Muscle of leg (tissue), 3 donors: ENCODE measurements at regions not wholly inside any gene's neighbourhood (a gene's known extent, or its start where the extent isn't known, plus 50 kb on each side); places are given as distances from the start of the nearest gene placed in this dataset.
"Not testable (repeated sequence)": the region's sequence is repeated elsewhere in the genome, so short reads cannot be mapped to it uniquely, and the experiment has no call there.

Source experiments
- DNase-seq: peaks from one replicate; pipeline ENCODE4 v3.0.0; 2013
- H3K27ac ChIP-seq: one replicate; pipeline ENCODE4 v1.5.1; 2013; ENCODE audit warnings: mild to moderate bottlenecking, low read length, control low read depth
- H3K27me3 ChIP-seq: one replicate; pipeline ENCODE4 v1.6.1; 2013; ENCODE audit warnings: low read length; ENCODE audit not compliant: control insufficient read depth, insufficient read depth
- H3K36me3 ChIP-seq: one replicate; pipeline ENCODE4 v1.6.1; 2013; ENCODE audit warnings: low read length; ENCODE audit not compliant: control insufficient read depth, insufficient read depth
- H3K4me1 ChIP-seq: one replicate; pipeline ENCODE4 v1.6.1; 2013; ENCODE audit warnings: low read length; ENCODE audit not compliant: control insufficient read depth, insufficient read depth
- H3K4me3 ChIP-seq: one replicate; pipeline ENCODE4 v1.5.1; 2013; ENCODE audit warnings: low read length, control low read depth
- H3K9me3 ChIP-seq: replicated peaks from 2 replicates; pipeline ENCODE4 v1.6.1; 2013; ENCODE audit warnings: low read depth, low read length; ENCODE audit not compliant: control insufficient read depth
- WGBS: methylation state at CpG from one replicate; pipeline ENCODE4 v1.1.5; 2013; ENCODE audit warnings: missing lambda C conversion rate; ENCODE audit not compliant: insufficient coverage; 5-methylcytosine and 5-hydroxymethylcytosine counted together

DNA sequence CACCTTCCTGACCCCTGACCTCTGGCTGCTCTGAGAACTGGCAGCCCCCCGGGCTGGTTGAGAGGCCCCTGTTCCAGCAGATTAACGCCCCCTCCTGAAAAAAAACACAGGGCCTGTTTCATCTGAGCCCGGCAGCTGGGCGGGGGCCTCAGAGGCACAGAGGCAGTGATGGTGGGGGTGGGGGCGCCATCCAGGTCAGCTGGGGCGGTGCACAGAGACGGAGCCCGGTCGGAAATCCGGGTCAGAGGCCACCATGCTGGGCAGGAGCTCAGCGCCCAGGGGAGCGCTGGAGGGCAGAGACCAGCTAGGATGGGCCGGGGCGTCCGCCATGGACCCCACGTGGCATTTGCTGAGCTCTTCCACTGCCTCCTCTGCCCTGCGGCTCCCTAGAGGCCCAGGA is 68.0 kb downstream of the UNCX start:
- no peaks in the 10 kb centered on the region for H3K36me3 ChIP-seq
- H3K4me1 ChIP-seq, result peaks cover 14% of the 10 kb centered on the region
- no peak for DNase-seq
- no peak overlapping the region for H3K27ac ChIP-seq
- H3K4me3 ChIP-seq, result no peak overlapping the region
- peaks cover 75% of the 10 kb centered on the region for H3K27me3 ChIP-seq
- 46% methylated on average over 13 of the region's 17 CpGs for WGBS
- no peaks in the 10 kb centered on the region for H3K9me3 ChIP-seq

DNA sequence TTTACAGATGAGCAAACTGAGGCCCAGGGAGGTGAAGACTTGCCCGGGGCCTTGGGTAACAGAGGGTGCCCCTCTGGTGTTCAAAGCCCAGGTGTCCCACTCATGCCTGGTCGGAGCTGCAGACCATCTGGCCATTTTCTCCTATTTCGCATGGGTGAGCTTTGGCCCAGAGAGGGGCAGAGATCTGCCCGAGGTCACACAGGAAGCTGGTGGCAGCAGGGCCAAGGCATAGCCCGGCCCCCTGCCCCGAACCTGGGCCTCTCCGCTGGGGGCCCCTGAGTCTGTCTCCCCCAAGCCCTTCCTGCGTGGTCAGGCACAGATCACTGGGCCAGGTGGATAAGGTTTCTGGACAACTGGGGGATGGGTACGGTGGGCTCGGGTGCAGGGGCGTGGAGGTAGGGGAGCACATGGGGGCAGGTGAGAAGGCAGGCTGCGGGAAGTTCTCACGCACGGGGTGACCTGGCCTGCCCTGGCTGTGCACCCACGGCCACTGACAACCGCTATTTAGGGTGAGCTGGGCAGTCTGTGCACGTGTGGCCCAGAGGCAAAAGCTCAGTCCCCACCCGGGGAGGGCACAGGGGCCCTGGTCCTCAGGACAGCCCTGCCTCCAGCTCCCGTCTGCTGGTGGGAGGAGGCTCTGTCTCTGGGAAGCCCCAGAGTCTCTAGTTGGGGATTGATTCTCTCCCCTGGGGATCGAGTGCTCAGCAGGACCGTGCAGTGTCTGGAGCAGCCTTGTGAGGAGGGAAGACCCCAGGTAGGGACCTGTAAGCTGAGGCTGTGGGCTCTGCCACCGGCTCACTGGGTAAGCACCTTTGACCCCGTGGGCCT is 68.6 kb downstream of the UNCX start:
- no peak for DNase-seq
- Histone ChIP-seq H3K36me3 (no peaks in the 10 kb centered on the region), H3K27me3 (peaks cover 68% of the 10 kb centered on the region), H3K4me1 (peaks cover 14% of the 10 kb centered on the region), H3K27ac (no peak overlapping the region), H3K4me3 (no peak overlapping the region), H3K9me3 (no peaks in the 10 kb centered on the region)
- WGBS, result 42% methylated on average over 19 of the region's 23 CpGs

DNA sequence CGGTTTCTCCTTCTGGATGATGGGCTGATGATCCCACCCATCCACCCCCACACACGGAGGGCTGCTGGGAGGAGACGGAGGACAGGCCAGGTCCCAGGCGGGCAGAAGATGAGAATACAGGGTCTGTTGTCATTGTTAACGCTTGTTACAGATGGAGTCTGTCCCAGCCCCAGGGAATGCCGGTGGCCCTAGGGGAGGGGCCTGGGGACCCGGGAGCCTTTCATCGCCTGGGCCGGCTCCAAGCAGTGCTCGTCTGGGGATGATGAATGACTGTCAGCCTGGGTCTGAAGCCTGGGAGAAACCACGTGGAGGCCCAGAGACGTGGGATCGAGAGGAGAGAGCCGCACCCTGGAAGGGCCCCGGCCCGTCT is 69.2 kb downstream of the UNCX start:
- H3K27me3 ChIP-seq, result peaks cover 62% of the 10 kb centered on the region
- H3K27ac ChIP-seq, result no peak overlapping the region
- no peaks in the 10 kb centered on the region for H3K9me3 ChIP-seq
- peaks cover 12% of the 10 kb centered on the region for H3K4me1 ChIP-seq
- no CpG with 5 or more reads among the region's 16 CpGs for WGBS
- H3K36me3 ChIP-seq, result no peaks in the 10 kb centered on the region
- no peak for DNase-seq
- no peak overlapping the region for H3K4me3 ChIP-seq

DNA sequence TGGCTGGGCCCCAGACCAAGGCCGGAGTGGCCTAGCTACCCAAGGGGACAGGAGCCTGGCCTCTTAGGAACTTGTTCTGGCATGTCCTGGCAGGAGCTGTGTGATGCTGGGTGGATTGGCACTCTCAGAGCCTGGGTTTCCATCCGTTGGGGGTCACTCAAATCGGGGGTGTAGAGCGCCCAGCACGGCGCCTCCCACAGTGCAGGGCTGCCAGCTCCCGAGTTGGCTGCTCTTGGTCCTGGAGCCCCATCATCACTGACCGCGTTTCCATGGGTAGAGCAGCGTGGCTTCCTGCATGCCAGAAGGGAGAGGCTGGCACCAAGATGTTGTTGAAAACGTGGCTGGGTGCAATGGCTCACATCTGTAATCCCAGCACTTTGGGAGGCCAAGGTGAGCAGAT is 70.3 kb downstream of the UNCX start:
- H3K4me1 ChIP-seq, result peaks cover 6% of the 10 kb centered on the region
- 87% methylated on average over 10 of the region's 11 CpGs for WGBS
- no peak overlapping the region for H3K4me3 ChIP-seq
- DNase-seq, result no peak
- no peak overlapping the region for H3K27ac ChIP-seq
- no peaks in the 10 kb centered on the region for H3K36me3 ChIP-seq
- peaks cover 57% of the 10 kb centered on the region for H3K27me3 ChIP-seq
- no peaks in the 10 kb centered on the region for H3K9me3 ChIP-seq

DNA sequence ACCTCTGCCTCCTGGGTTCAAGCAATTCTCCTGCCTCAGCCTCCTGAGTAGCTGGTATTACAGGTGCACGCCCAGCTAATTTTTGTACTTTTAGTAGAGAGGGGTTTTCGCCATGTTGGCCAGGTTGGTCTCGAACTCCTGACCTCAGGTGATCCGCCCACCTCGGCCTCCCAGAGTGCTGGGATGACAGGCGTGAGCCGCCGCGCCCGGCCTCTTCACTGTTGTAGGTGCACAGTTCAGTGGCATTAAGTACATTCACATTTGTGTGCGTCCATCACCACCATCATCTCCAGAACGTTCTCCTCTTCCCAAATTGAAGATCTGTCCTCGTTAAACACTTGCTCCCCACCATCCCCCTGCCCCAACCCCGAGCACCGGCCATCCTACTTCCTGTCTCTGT is 71.3 kb downstream of the UNCX start:
- H3K9me3 ChIP-seq, H3K36me3 ChIP-seq, DNase-seq, H3K27ac ChIP-seq, H3K4me1 ChIP-seq, H3K4me3 ChIP-seq: not testable (repeated sequence)
- 93% methylated on average over 10 of the region's 15 CpGs for whole genome bisulfite sequencing
- peaks cover 46% of the 10 kb centered on the region for H3K27me3 ChIP-seq

DNA sequence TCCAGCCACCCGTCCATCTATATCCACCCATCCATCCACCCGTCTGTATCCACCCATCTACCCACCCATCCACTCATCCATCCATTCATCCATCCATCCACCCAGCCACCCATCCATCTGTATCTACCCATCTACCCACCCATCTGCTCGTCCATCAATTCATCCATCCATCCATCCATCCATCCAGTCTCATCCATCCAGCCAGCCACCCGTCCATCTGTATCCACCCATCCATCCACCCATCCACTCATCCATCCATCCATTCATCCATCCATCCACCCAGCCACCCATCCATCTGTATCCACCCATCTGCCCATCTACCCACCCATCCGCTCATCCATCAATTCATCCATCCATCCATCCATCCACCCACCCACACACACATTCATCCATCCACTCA is 73.2 kb downstream of the UNCX start:
- Histone ChIP-seq H3K4me1 (no peaks in the 10 kb centered on the region), H3K4me3 (no peak overlapping the region), H3K27me3 (peaks cover 30% of the 10 kb centered on the region), H3K9me3 (no peaks in the 10 kb centered on the region), H3K27ac (no peak overlapping the region), H3K36me3 (no peaks in the 10 kb centered on the region)
- 90% methylated on average over 5 of the region's 5 CpGs for WGBS
- DNase-seq, result no peak

DNA sequence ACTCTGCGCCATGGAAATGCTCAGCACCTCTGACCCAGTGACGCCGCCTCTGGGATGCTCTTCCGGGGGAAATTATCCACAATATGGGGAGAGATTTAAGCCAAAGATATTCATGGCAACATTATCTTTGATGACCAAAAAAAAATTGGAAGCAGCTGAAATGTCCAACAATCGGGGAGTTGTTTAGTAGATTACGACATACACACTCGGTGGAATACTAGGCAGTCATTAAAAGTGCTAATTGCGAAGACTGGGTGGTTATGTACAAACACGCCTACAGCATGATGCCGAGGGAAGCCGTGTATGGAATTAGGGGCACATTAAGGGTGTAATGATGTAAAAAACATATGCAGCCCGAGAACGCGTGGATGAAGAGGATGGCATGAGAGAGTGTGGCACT is 75.2 kb downstream of the UNCX start:
- Histone ChIP-seq H3K36me3 (no peaks in the 10 kb centered on the region), H3K27me3 (peaks cover 21% of the 10 kb centered on the region), H3K9me3 (peaks cover 2% of the 10 kb centered on the region), H3K27ac (no peak overlapping the region), H3K4me3 (no peak overlapping the region), H3K4me1 (peaks cover 12% of the 10 kb centered on the region)
- 94% methylated on average over 11 of the region's 14 CpGs for WGBS
- DNase-seq, result no peak

DNA sequence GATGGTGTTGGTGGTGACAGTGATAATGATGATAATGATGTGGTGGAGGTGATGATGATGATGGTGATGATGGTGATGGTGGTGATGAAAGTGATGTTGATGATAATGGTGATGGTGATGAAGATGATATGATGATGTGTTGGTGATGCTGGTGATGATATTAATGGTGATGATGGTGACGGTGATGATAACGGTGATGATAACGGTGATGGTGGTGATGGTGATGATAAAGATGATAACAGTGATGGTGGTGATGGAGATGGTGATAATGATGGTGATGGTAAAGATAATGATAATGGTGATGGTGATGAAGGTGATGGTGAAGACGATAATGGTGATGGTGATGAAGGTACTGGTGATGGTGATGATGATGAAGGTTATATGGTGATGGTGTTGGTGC is 76.6 kb downstream of the UNCX start:
- Histone ChIP-seq H3K4me1 (peaks cover 17% of the 10 kb centered on the region), H3K9me3 (peaks cover 2% of the 10 kb centered on the region), H3K27me3 (peaks cover 20% of the 10 kb centered on the region), H3K4me3 (no peak overlapping the region), H3K36me3 (no peaks in the 10 kb centered on the region), H3K27ac (no peak overlapping the region)
- WGBS, result 96% methylated on average over 4 of the region's 4 CpGs
- DNase-seq, result no peak

DNA sequence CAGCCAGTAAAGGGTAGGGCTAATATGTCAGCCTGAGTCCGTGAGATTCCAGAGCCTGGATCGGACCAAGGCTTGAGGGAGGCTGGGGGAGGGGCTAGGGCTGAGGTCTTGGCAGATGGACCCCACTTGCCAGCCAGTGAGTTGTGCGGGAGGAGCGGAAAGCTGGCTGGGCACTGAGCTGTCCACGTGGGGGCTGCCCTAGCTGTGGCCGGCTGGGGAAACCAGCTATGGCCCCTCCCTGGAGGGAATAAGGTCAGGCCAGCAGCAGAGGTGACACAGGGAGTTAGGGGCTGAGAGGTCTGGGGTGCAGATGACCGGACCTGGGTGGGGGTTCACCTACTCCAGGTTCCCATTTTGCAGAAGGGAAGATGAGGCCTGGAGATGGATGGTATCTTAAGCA is 77.3 kb downstream of the UNCX start:
- Histone ChIP-seq H3K9me3 (peaks cover 2% of the 10 kb centered on the region), H3K36me3 (no peaks in the 10 kb centered on the region), H3K27me3 (peaks cover 13% of the 10 kb centered on the region), H3K4me1 (peaks cover 18% of the 10 kb centered on the region), H3K4me3 (no peak overlapping the region), H3K27ac (no peak overlapping the region)
- no peak for DNase-seq
- WGBS, result 68% methylated on average over 5 of the region's 7 CpGs

DNA sequence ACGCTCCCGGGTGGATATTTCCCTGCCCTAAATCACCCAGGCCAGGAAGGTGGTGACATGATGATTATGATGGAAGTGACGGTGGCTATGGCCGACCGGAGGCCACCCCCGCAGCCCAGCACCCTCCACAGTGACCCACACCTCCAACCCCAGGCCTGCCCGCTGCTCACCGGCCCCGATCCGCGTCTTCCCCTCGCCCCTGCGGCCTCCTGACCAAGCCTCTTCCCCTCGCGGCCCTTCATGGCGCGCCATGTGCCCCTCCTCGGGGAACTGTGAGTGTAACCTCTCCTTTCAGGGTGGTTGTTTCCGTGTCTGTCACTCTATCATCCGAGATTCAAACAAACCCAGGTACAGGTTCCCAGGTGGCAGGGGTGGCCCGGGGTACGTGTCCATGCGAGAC is 78.3 kb downstream of the UNCX start:
- no peak for DNase-seq
- no peak overlapping the region for H3K27ac ChIP-seq
- H3K27me3 ChIP-seq, result peaks cover 14% of the 10 kb centered on the region
- peaks cover 18% of the 10 kb centered on the region for H3K4me1 ChIP-seq
- H3K36me3 ChIP-seq, result no peaks in the 10 kb centered on the region
- 72% methylated on average over 12 of the region's 23 CpGs for WGBS
- no peak overlapping the region for H3K4me3 ChIP-seq
- peaks cover 2% of the 10 kb centered on the region for H3K9me3 ChIP-seq
